ENCODE measurements at regions not wholly inside any gene's neighbourhood (a gene's known extent, or its start where the extent isn't known, plus 50 kb on each side); places are given as distances from the start of the nearest gene placed in this dataset.
"Not testable (repeated sequence)": the region's sequence is repeated elsewhere in the genome, so short reads cannot be mapped to it uniquely, and the experiment has no call there.

- CTCF ChIA-PET (ENCODE audit: unreplicated experiment) = no interaction called here
- no TSS peak for BruUV-seq (replicated peaks)
- Histone ChIP-seq H3K4me3 (ENCODE audit: low read depth, low read length, poor library complexity, severe bottlenecking) (no peak overlapping the region), H3K79me2 (ENCODE audit: insufficient read depth, low read depth, low read length) (no peaks in the 10 kb centered on the region), H3K9me3 (ENCODE audit: low read length) (no peaks in the 10 kb centered on the region), H3K9me2 (ENCODE audit: insufficient read depth, low read length) (no peaks in the 10 kb centered on the region), H3K27ac (ENCODE audit: low read depth, low read length, poor library complexity, severe bottlenecking) (no peak overlapping the region), H3K4me1 (ENCODE audit: insufficient read depth, low read length, poor library complexity, severe bottlenecking) (no peaks in the 10 kb centered on the region), H2AFZ (ENCODE audit: low read length) (no peak overlapping the region), H3K36me3 (ENCODE audit: insufficient read depth, low read length) (no peaks in the 10 kb centered on the region), H3K4me2 (ENCODE audit: low read length) (no peak overlapping the region), H4K20me1 (ENCODE audit: insufficient read depth, low read length) (no peaks in the 10 kb centered on the region)
- DNase-seq (ENCODE audit: low spot score) = no peak
- POLR2A ChIA-PET = interaction anchor here (0.6 to 1.2 kb wide), 2 partner anchors 27 to 196 kb away, joined by 4 to 5 read pairs; no protein-coding TSS in a partner anchor
- TF ChIP-seq CTCF (conservative IDR thresholded peaks at IDR 0.05; ENCODE audit: low read length) (no peak), EZH2phosphoT487 (IDR thresholded peaks at IDR 0.05; ENCODE audit: borderline replicate concordance, low read depth, low read length) (no peak)
- intact Hi-C loops (cut with micrococcal nuclease; ENCODE audit: unreplicated experiment) = no loop called here
Measured at GRCh38 chr9:96148634-96149532, 153.1 kb downstream of the HSD17B3 start.

- POLR2A ChIA-PET; H2AFZ ChIP-seq (ENCODE audit: low read length); intact Hi-C loops (cut with micrococcal nuclease; ENCODE audit: unreplicated experiment): not testable (repeated sequence)
Measured at GRCh38 chr9:96147029-96147428, 154.9 kb downstream of the HSD17B3 start.

GRCh38 chr9:96141666-96142065 lies 160.3 kb downstream of the HSD17B3 start:
- no peaks in the 10 kb centered on the region for H3K36me3 ChIP-seq (ENCODE audit: insufficient read depth, low read length)
- no peaks in the 10 kb centered on the region for H3K9me3 ChIP-seq (ENCODE audit: low read length)
- H3K4me3 ChIP-seq (ENCODE audit: low read depth, low read length, poor library complexity, severe bottlenecking) = no peak overlapping the region
- H3K4me1 ChIP-seq (ENCODE audit: insufficient read depth, low read length, poor library complexity, severe bottlenecking) = peaks cover 9% of the 10 kb centered on the region
- H2AFZ ChIP-seq (ENCODE audit: low read length) = no peak overlapping the region
- DNase-seq (ENCODE audit: low spot score) = no peak
- ChIA-PET POLR2A (no interaction called here), CTCF (ENCODE audit: unreplicated experiment) (no interaction called here)
- no peaks in the 10 kb centered on the region for H4K20me1 ChIP-seq (ENCODE audit: insufficient read depth, low read length)
- intact Hi-C loops (cut with micrococcal nuclease; ENCODE audit: unreplicated experiment) = no loop called here
- BruUV-seq (replicated peaks) = no TSS peak
- H3K27ac ChIP-seq (ENCODE audit: low read depth, low read length, poor library complexity, severe bottlenecking) = no peak overlapping the region
- TF ChIP-seq EZH2phosphoT487 (IDR thresholded peaks at IDR 0.05; ENCODE audit: borderline replicate concordance, low read depth, low read length) (no peak), CTCF (conservative IDR thresholded peaks at IDR 0.05; ENCODE audit: low read length) (no peak)
- H3K79me2 ChIP-seq (ENCODE audit: insufficient read depth, low read depth, low read length) = no peaks in the 10 kb centered on the region
- no peaks in the 10 kb centered on the region for H3K9me2 ChIP-seq (ENCODE audit: insufficient read depth, low read length)
- H3K4me2 ChIP-seq (ENCODE audit: low read length) = no peak overlapping the region

More at GRCh38 chr9:96147029-96147428, 154.9 kb downstream of the HSD17B3 start:
- CTCF ChIA-PET (ENCODE audit: unreplicated experiment); H3K79me2 ChIP-seq (ENCODE audit: insufficient read depth, low read depth, low read length); H3K4me3 ChIP-seq (ENCODE audit: low read depth, low read length, poor library complexity, severe bottlenecking); H4K20me1 ChIP-seq (ENCODE audit: insufficient read depth, low read length); H3K4me1 ChIP-seq (ENCODE audit: insufficient read depth, low read length, poor library complexity, severe bottlenecking); H3K27ac ChIP-seq (ENCODE audit: low read depth, low read length, poor library complexity, severe bottlenecking); H3K9me2 ChIP-seq (ENCODE audit: insufficient read depth, low read length); H3K4me2 ChIP-seq (ENCODE audit: low read length); H3K9me3 ChIP-seq (ENCODE audit: low read length); DNase-seq (ENCODE audit: low spot score); H3K36me3 ChIP-seq (ENCODE audit: insufficient read depth, low read length); BruUV-seq (replicated peaks): not testable (repeated sequence)
